ENCODE measurements at regions not wholly inside any gene's neighbourhood (a gene's known extent, or its start where the extent isn't known, plus 50 kb on each side); places are given as distances from the start of the nearest gene placed in this dataset.

- TF ChIP-seq TAF1 (IDR thresholded peaks at IDR 0.05; ENCODE audit: low read depth, low read length) (no peak), POLR2A (IDR thresholded peaks at IDR 0.05; ENCODE audit: low read depth, low read length) (no peak), POLR2AphosphoS5 (IDR thresholded peaks at IDR 0.05; ENCODE audit: low read depth, low read length) (no peak)
These were observed 99.0 kb upstream of the RUNX3 start for GRCh38 chr1:25028907-25029599.
